Right atrium auricular region (tissue), 2 donors: ENCODE measurements at regions not wholly inside any gene's neighbourhood (a gene's known extent, or its start where the extent isn't known, plus 50 kb on each side); places are given as distances from the start of the nearest gene placed in this dataset.
"Not testable (repeated sequence)": the region's sequence is repeated elsewhere in the genome, so short reads cannot be mapped to it uniquely, and the experiment has no call there.

ENCODE experiments used
- DNase-seq: peaks from one replicate; pipeline ENCODE4 v3.0.0-alpha.2; 2019; ENCODE audit warnings: low spot score
- H3K27ac ChIP-seq, 2 donors: fragments of 200-600 bp; sonication (generic); 1 replicate in 1 of 2; 2 replicates in 1 of 2; pipeline ENCODE4 v1.5.1; 2016 to 2019
- H3K27me3 ChIP-seq, 2 donors: fragments of 200-600 bp; sonication (generic); one replicate each; pipeline versions ENCODE4 v1.5.1 to v1.6.0; 2017 to 2019
- H3K36me3 ChIP-seq: fragments of 200-600 bp; sonication (generic); one replicate; pipeline ENCODE4 v1.5.1; 2016
- H3K4me1 ChIP-seq, 2 donors: fragments of 200-600 bp; sonication (generic); one replicate each; pipeline versions ENCODE4 v1.5.1 to v1.6.0; 2017 to 2019
- H3K4me3 ChIP-seq, 2 donors: fragments of 200-600 bp; sonication (generic); 1 replicate in 1 of 2; 2 replicates in 1 of 2; pipeline ENCODE4 v1.5.1; 2017 to 2019; ENCODE audit warnings: mild to moderate bottlenecking in 1 of 2, moderate library complexity in 1 of 2
- H3K9me3 ChIP-seq, 2 donors: fragments of 200-600 bp; sonication (generic); one replicate each; pipeline ENCODE4 v1.5.1; 2019
- CTCF ChIP-seq, 2 donors: fragments of 200-600 bp; sonication (generic); IDR thresholded peaks; one replicate each; pipeline ENCODE4 v1.5.1; 2019; ENCODE audit warnings: antibody characterized with exemption in 2 of 2

GRCh38 chrX:138996268-138996667 lies 284.8 kb upstream of the FGF13 start:
- H3K36me3 ChIP-seq, result no peaks in the 10 kb centered on the region
- no peak for DNase-seq
- no peak for TF ChIP-seq CTCF (IDR thresholded peaks at IDR 0.05)
- peaks cover 0 to 25% of the 10 kb centered on the region in 2 donors for H3K9me3 ChIP-seq
- no peak overlapping the region for H3K27ac ChIP-seq
- no peaks in the 10 kb centered on the region for H3K4me1 ChIP-seq
- H3K27me3 ChIP-seq, result no peaks in the 10 kb centered on the region
- H3K4me3 ChIP-seq, result no peak overlapping the region

- no peak for TF ChIP-seq CTCF (IDR thresholded peaks at IDR 0.05)
Observed at GRCh38 chrX:138995458-138995857, 283.9 kb upstream of the FGF13 start.

GRCh38 chrX:138990425-138990824 lies 278.9 kb upstream of the FGF13 start:
- H3K27me3 ChIP-seq, H3K4me1 ChIP-seq, H3K36me3 ChIP-seq, H3K27ac ChIP-seq, H3K4me3 ChIP-seq, DNase-seq: not testable (repeated sequence)
- H3K9me3 ChIP-seq, result peaks cover 0 to 25% of the 10 kb centered on the region in 2 donors

More at GRCh38 chrX:138995458-138995857, 283.9 kb upstream of the FGF13 start:
- no peak for DNase-seq
- Histone ChIP-seq H3K4me1 (no peaks in the 10 kb centered on the region), H3K36me3 (no peaks in the 10 kb centered on the region), H3K4me3 (no peak overlapping the region), H3K9me3 (peaks cover 0 to 25% of the 10 kb centered on the region in 2 donors), H3K27me3 (no peaks in the 10 kb centered on the region), H3K27ac (no peak overlapping the region)

GRCh38 chrX:138986866-138987265 lies 275.3 kb upstream of the FGF13 start:
- no peak overlapping the region for H3K4me3 ChIP-seq
- TF ChIP-seq CTCF (IDR thresholded peaks at IDR 0.05), result no peak
- no peak for DNase-seq
- H3K36me3 ChIP-seq, result no peaks in the 10 kb centered on the region
- H3K4me1 ChIP-seq, result no peaks in the 10 kb centered on the region
- no peak overlapping the region for H3K27ac ChIP-seq
- peaks cover 0 to 3% of the 10 kb centered on the region in 2 donors for H3K9me3 ChIP-seq
- no peaks in the 10 kb centered on the region for H3K27me3 ChIP-seq

GRCh38 chrX:138986235-138986634 lies 274.7 kb upstream of the FGF13 start:
- no peak for DNase-seq
- Histone ChIP-seq H3K9me3 (no peaks in the 10 kb centered on the region), H3K4me1 (no peaks in the 10 kb centered on the region), H3K27me3 (no peaks in the 10 kb centered on the region), H3K27ac (no peak overlapping the region), H3K4me3 (no peak overlapping the region), H3K36me3 (no peaks in the 10 kb centered on the region)
- no peak for TF ChIP-seq CTCF (IDR thresholded peaks at IDR 0.05)

GRCh38 chrX:138982365-138982764 lies 270.8 kb upstream of the FGF13 start:
- Histone ChIP-seq H3K27me3 (no peaks in the 10 kb centered on the region), H3K4me1 (no peaks in the 10 kb centered on the region), H3K9me3 (no peaks in the 10 kb centered on the region), H3K4me3 (no peak overlapping the region), H3K36me3 (no peaks in the 10 kb centered on the region), H3K27ac (no peak overlapping the region)
- DNase-seq, result no peak
- TF ChIP-seq CTCF (IDR thresholded peaks at IDR 0.05), result no peak
